ENCODE measurements at regions not wholly inside any gene's neighbourhood (a gene's known extent, or its start where the extent isn't known, plus 50 kb on each side); places are given as distances from the start of the nearest gene placed in this dataset.

DNA sequence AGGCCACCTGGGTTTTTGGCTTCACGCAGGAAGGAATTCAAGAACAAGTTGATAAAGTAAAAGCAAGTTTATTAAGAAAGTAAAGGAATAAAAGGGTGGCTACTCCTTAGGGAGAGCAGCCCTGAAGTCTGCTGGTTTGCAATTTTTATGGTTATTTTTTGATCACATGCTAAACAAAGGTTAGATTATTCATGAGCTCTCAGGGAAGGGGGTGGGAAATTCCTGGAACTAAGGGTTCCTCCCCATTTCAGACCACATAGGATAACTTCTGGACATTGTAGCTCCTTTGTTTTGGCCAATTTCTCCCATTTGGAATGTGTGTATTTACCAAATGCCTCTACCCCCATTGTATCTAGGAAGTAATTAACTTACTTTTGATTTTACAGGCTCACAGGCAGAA is 63.9 kb upstream of the SYK start:
- TF ChIP-seq, protein P1, sequence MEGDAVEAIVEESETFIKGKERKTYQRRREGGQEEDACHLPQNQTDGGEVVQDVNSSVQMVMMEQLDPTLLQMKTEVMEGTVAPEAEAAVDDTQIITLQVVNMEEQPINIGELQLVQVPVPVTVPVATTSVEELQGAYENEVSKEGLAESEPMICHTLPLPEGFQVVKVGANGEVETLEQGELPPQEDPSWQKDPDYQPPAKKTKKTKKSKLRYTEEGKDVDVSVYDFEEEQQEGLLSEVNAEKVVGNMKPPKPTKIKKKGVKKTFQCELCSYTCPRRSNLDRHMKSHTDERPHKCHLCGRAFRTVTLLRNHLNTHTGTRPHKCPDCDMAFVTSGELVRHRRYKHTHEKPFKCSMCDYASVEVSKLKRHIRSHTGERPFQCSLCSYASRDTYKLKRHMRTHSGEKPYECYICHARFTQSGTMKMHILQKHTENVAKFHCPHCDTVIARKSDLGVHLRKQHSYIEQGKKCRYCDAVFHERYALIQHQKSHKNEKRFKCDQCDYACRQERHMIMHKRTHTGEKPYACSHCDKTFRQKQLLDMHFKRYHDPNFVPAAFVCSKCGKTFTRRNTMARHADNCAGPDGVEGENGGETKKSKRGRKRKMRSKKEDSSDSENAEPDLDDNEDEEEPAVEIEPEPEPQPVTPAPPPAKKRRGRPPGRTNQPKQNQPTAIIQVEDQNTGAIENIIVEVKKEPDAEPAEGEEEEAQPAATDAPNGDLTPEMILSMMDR (IDR thresholded peaks at IDR 0.05; ENCODE audit: low read depth, low read length, poor library complexity, severe bottlenecking) = no peak
- TF ChIP-seq EZH2phosphoT487 (IDR thresholded peaks at IDR 0.05; ENCODE audit: borderline replicate concordance, low read length) = no peak

Data from DOHH2 (cell line).